Pancreas (tissue), 10 donors: ENCODE measurements at regions not wholly inside any gene's neighbourhood (a gene's known extent, or its start where the extent isn't known, plus 50 kb on each side); places are given as distances from the start of the nearest gene placed in this dataset.
A peak's percentile ranks its signal among the peaks of the same experiment; 100 is the strongest.

Experiments used
- ATAC-seq, 4 donors: fragments of 200-7000 bp; cut with Tn5 transposase; one replicate each; pipeline versions ENCODE4 v1.8.0 to v1.9.1; 2020; ENCODE audit warnings: mild to moderate bottlenecking in 4 of 4, moderate library complexity in 4 of 4
- DNase-seq, 6 donors: peaks; one replicate each; pipeline ENCODE4 v3.0.0-alpha.2; 2020
- FAIRE-seq: peaks from 2 replicates; lab custom pipeline; 2012; peaks lifted over from hg19 to GRCh38; lab: Jason Lieb, UNC
- H3K27ac ChIP-seq, 4 donors: fragments of 200-600 bp; sonication (generic); 1 replicate in 3 of 4; 2 replicates in 1 of 4; pipeline versions ENCODE4 v1.5.0 to v1.8.0; 2020
- H3K27me3 ChIP-seq, 4 donors: fragments of 200-600 bp; one replicate each; pipeline ENCODE4 v1.8.0; 2021
- H3K36me3 ChIP-seq, 3 donors: fragments of 200-600 bp; sonication (generic) in 1 of 3; one replicate each; pipeline versions ENCODE4 v1.5.0 to v1.8.0; 2020 to 2021
- H3K4me1 ChIP-seq, 3 donors: fragments of 200-600 bp; one replicate each; pipeline ENCODE4 v1.8.0; 2021
- H3K4me3 ChIP-seq, 4 donors: fragments of 200-600 bp; sonication (generic) in 2 of 4; one replicate each; pipeline versions ENCODE4 v1.5.0 to v1.8.0; 2020 to 2021
- H3K9me3 ChIP-seq, 4 donors: fragments of 200-600 bp; one replicate each; pipeline ENCODE4 v1.8.0; 2021
- CTCF ChIP-seq, 4 donors: fragments of 200-600 bp; sonication (generic) in 3 of 4; IDR thresholded peaks; one replicate each; pipeline versions ENCODE4 v1.5.0 to v1.8.0; 2021; ENCODE audit warnings: antibody characterized with exemption in 4 of 4
- WGBS, 2 donors: extraction: QIAGEN DNeasy Blood & Tissue Kit; methylation state at CpG; one replicate each; pipeline ENCODE4 v1.1.7; 2013; 5-methylcytosine and 5-hydroxymethylcytosine counted together
- intact Hi-C, 3 donors: fragments of 100-400 bp; cut with DNase I; formaldehyde crosslinking; loops; one replicate each; pipeline versions ENCODE4 v1.11.1 to v1.14.2; 2022
- donor health status: healthy with polysubstance abuse.
- donor health status: DM: no; HTN: no; CAD: no; lungs with moderate emphysema.
- donor health status: DM: no; HTN: no; CAD: no.
- donor health status: control.
- donor health status: control.
- donor health status: Bipolar disorder and iron deficiency.
- donor health status: DM: yes; HTN: yes; CAD: no.
- donor health status: DM: no; HTN: no; CAD: no.
- donor health status: DM: no; HTN: no; CAD: no.
- donor health status: DM: yes; HTN: yes; CAD: no.

- intact Hi-C loops, result no loop called here
- ATAC-seq, result no peak
- FAIRE-seq, result no peak
- no peak overlapping the region for H3K4me3 ChIP-seq
- no peaks in the 10 kb centered on the region for H3K4me1 ChIP-seq
- H3K27ac ChIP-seq, result no peak overlapping the region
- no peaks in the 10 kb centered on the region for H3K36me3 ChIP-seq
- no peak for DNase-seq
- no peaks in the 10 kb centered on the region for H3K9me3 ChIP-seq
- H3K27me3 ChIP-seq, result no peaks in the 10 kb centered on the region
- no peak for TF ChIP-seq CTCF (IDR thresholded peaks at IDR 0.05)
- 80 to 82% methylated on average over 3 of the region's 3 CpGs for WGBS, 2 donors
Observed at GRCh38 chr10:6847561-6847960, 267.5 kb upstream of the PRKCQ start.

- no peak overlapping the region for H3K4me3 ChIP-seq
- no peak for TF ChIP-seq CTCF (IDR thresholded peaks at IDR 0.05)
- ATAC-seq, result no peak
- H3K27ac ChIP-seq, result no peak overlapping the region
- H3K9me3 ChIP-seq, result no peaks in the 10 kb centered on the region
- no peak for FAIRE-seq
- intact Hi-C loops, result no loop called here
- H3K36me3 ChIP-seq, result no peaks in the 10 kb centered on the region
- no peak for DNase-seq
- no peaks in the 10 kb centered on the region for H3K4me1 ChIP-seq
- 41 to 50% methylated on average over 4 of the region's 4 CpGs for WGBS, 2 donors
- H3K27me3 ChIP-seq, result no peaks in the 10 kb centered on the region
Observed at GRCh38 chr10:6843894-6844650, 264.0 kb upstream of the PRKCQ start.

- WGBS, 2 donors, result 79 to 86% methylated on average over 4 of the region's 4 CpGs
- DNase-seq (no peak), ATAC-seq (peak in 1 of 4 donors; percentile 47), FAIRE-seq (no peak)
- Histone ChIP-seq H3K27ac (no peak overlapping the region), H3K4me3 (no peak overlapping the region), H3K9me3 (no peaks in the 10 kb centered on the region), H3K36me3 (no peaks in the 10 kb centered on the region), H3K4me1 (no peaks in the 10 kb centered on the region), H3K27me3 (no peaks in the 10 kb centered on the region)
- intact Hi-C loops, result no loop called here
- TF ChIP-seq CTCF (IDR thresholded peaks at IDR 0.05), result no peak
Observed at GRCh38 chr10:6843481-6843881, 263.4 kb upstream of the PRKCQ start.

DNA sequence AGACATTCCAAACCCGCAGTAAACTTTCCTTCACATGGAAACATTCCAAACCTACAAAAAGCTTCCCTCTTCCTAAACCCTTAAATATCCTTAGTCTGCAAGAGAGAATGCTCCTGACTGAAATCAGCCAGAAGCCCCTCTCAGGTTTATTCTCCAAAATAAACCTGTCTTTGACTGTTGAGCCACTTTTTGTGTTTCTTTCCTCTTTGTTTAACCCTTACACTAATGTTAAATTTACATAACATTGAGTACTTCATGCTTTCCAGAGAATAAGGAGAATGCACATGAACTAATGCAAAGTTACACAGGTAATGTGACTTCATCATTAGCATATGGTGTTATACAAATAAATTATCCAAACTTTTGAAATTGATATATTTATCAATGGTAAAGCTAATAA is 262.6 kb upstream of the PRKCQ start:
- no peak overlapping the region for H3K4me3 ChIP-seq
- TF ChIP-seq CTCF (IDR thresholded peaks at IDR 0.05), result no peak
- no peak for DNase-seq
- no peaks in the 10 kb centered on the region for H3K27me3 ChIP-seq
- no peaks in the 10 kb centered on the region for H3K36me3 ChIP-seq
- no peaks in the 10 kb centered on the region for H3K9me3 ChIP-seq
- no peaks in the 10 kb centered on the region for H3K4me1 ChIP-seq
- no peak for FAIRE-seq
- no peak overlapping the region for H3K27ac ChIP-seq
- no peak for ATAC-seq
- 79 to 88% methylated on average over 1 of the region's 1 CpG for WGBS, 2 donors
- intact Hi-C loops, result no loop called here

DNA sequence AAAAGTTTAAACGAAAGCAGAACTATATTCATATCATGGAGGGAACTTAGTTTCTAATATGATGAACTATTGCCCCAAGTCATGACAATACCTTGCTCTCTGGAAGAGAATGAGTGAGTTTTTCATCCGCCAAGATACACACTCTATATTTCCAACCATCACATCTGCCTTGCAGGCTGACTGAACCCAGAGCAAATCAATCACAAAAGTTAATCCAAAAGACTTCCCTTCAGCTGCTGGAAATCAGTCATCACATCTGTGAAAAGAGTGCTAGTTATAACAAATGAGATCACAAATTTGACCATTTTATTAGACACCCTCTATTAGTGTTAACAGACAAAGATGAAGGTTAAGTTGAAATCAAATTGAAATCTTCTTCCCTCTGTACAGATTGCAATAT is 261.7 kb upstream of the PRKCQ start:
- Histone ChIP-seq H3K9me3 (no peaks in the 10 kb centered on the region), H3K27me3 (no peaks in the 10 kb centered on the region), H3K36me3 (no peaks in the 10 kb centered on the region), H3K27ac (no peak overlapping the region), H3K4me3 (no peak overlapping the region), H3K4me1 (no peaks in the 10 kb centered on the region)
- no peak for ATAC-seq
- no peak for DNase-seq
- TF ChIP-seq CTCF (IDR thresholded peaks at IDR 0.05), result no peak
- 55 to 75% methylated on average over 2 of the region's 2 CpGs for WGBS, 2 donors
- no peak for FAIRE-seq
- intact Hi-C loops, result no loop called here
